ENCODE measurements at regions not wholly inside any gene's neighbourhood (a gene's known extent, or its start where the extent isn't known, plus 50 kb on each side); places are given as distances from the start of the nearest gene placed in this dataset.

DNA sequence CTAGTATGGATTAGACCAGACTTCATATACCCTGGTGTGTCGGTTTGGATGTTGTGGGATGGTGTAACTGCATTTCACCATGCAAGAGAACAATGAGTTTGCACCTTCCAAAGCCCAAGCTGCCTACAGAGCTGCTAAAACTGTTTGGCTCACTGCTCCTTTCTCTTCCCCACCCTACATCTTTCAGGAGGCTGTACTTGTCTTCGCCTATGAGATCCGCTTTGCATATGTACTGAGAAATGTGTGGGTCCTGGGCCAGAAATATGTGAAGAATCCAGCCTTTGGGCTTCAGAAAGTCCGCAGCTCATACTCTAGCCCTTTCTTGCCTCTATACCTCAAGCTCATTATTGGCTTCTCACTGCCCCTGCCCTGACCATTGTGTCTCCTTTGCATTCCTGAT lies 1060.0 kb downstream of the NTRK3 start:
- intact Hi-C loops (cut with DNase I): no loop called here
- ATAC-seq: no peak
- DNase-seq: no peak

DNA sequence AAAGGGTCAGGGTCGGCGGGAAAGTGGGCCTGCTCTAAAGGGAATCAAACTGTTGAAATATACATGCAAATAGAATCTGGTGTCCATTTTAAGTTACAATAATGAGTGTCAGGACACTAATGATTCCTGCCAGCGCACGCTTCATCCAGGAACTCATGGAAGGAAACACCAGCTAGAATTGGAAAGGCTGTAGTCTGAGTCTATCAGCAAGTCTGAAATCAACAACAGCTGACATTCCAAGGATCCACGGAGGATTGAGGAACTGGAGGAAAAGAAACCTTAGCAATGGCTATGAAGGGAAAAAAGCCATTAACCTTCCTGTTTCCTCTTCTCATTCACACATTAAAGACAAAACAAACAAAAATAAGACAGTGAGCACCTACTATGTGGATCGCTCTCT lies 1063.1 kb downstream of the NTRK3 start:
- no peak for DNase-seq
- no peak for ATAC-seq
- intact Hi-C loops (cut with DNase I): no loop called here

DNA sequence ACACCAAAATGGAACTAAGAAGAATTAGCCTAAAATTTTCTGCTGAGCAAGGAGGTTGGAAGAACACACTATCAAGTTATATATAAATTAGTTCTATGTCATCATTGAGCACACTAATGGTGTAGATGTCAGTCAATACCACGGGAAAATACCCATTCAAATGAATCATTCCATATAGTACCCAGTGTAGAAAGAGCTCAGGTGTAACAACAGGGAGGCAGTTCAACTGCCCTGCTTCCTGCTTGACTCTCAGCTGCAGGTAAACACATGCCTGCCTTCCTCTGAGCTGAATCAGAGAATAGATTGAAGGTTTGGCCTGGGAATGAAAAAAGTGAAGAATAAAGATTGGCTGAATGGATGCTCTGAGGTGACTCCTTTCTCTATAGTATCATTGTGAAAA lies 1088.0 kb downstream of the AGBL1 start:
- DNase-seq (no peak), ATAC-seq (no peak)
- intact Hi-C loops (cut with DNase I): no loop called here

GRCh38 chr15:87167055-87167454 lies 1087.4 kb downstream of the AGBL1 start:
- intact Hi-C loops (cut with DNase I): no loop called here
- DNase-seq (no peak), ATAC-seq (no peak)

DNA sequence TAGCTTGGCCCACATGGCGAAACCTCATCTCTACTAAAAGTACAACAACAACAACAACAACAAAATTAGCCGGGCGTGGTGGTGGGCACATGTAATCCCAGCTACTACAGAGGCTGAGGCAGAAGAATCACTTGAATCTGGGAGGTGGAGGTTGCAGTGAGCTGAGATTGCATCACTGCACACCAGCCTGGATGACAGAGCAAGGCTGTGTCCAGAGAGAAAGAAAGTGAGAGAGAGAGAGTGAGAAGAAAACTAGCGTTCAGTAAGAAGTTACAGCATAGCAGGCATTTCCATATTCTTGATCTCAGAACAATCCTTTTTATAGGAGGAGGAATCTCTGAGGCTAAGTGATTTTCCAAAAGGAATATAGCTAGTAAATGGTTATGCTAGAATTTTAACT lies 1076.1 kb downstream of the AGBL1 start:
- no peak for ATAC-seq
- intact Hi-C loops (cut with DNase I): no loop called here
- DNase-seq: no peak

GRCh38 chr15:87154761-87155160 lies 1075.1 kb downstream of the AGBL1 start:
- intact Hi-C loops (cut with DNase I): no loop called here
- DNase-seq: no peak
- no peak for ATAC-seq

DNA sequence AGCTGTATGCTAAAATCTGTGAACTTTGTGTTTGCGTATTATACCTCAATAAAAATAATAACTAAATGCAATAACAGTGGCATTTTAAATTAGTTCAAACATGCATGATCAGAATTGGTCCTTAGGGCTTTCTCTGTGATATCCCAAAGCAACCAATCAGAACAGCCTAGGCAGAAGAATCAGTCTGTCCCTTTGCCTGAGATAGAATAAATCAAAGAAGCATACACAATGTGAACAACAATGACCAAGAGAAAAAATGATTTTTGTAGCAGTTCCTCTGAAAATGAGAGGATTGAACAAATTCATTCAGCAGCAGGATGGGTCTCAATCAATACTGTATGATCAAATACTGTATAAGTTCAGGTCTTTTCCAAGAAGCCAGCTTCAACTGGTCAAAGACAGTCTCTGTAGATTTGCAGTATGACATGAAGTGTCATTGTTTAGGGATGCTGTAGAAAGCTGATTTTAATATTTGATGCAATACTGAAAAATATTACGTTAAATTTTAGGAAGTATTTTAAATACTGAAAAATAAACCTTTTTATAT lies 1071.6 kb downstream of the AGBL1 start:
- no peak for ATAC-seq
- no peak for DNase-seq
- intact Hi-C loops (cut with DNase I): no loop called here

- ATAC-seq: no peak
- DNase-seq: no peak
- intact Hi-C loops (cut with DNase I): no loop called here
Measured at GRCh38 chr15:87145696-87146095, 1066.0 kb downstream of the AGBL1 start.

GRCh38 chr15:87144775-87145174 lies 1065.1 kb downstream of the AGBL1 start:
- no peak for ATAC-seq

GRCh38 chr15:87142096-87142495 lies 1062.4 kb downstream of the AGBL1 start:
- DNase-seq: no peak
- intact Hi-C loops (cut with DNase I): no loop called here
- ATAC-seq: no peak

More at GRCh38 chr15:87144775-87145174, 1065.1 kb downstream of the AGBL1 start:
- no peak for DNase-seq
- intact Hi-C loops (cut with DNase I): no loop called here

DNA sequence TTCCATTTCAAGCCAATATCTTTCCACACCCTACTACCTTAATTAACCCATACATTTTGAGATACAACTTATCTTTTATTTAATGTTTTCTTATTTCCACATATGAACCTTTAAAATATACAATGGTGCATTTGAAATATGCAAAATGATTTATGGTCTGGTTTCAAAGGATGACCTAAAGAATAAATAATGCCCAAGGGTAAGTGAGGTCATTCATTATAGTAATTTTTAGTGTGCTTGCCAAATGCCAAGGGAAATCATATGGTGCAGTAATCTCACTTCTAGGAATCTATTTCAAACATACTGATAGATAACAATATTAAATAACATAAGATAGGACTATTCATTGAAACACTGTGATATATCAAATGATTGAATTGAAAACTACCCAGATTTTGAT lies 1055.4 kb downstream of the AGBL1 start:
- intact Hi-C loops (cut with DNase I): no loop called here
- ATAC-seq (no peak), DNase-seq (no peak)

GRCh38 chr15:87133704-87134103 lies 1054.0 kb downstream of the AGBL1 start:
- no peak for DNase-seq
- intact Hi-C loops (cut with DNase I): no loop called here
- ATAC-seq: no peak

DNA sequence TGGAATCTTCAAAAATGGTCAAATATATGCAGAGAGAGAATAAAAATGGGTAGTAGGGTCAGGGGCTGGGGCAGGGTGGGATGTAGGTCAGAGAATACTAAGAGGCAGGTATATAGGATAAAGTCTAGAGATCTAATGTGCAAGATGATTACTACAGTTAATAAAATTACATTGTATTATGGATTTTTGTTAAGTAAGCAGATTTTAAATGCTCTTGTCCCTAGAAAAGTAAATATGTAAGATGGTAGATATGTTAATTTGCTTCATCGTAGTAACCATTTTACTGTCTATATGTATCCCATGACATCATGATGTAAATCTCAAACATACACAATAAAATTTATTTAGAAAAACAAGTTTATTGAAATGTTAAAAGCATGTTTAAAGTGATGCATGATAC lies 1051.4 kb downstream of the AGBL1 start:
- intact Hi-C loops (cut with DNase I): no loop called here
- ATAC-seq: no peak
- no peak for DNase-seq

GRCh38 chr15:87129916-87130315 lies 1050.2 kb downstream of the AGBL1 start:
- no peak for ATAC-seq
- intact Hi-C loops (cut with DNase I): no loop called here

GRCh38 chr15:87123676-87124382 lies 1044.2 kb downstream of the AGBL1 start:
- no peak for ATAC-seq

More at GRCh38 chr15:87129916-87130315, 1050.2 kb downstream of the AGBL1 start:
- DNase-seq: no peak

DNA sequence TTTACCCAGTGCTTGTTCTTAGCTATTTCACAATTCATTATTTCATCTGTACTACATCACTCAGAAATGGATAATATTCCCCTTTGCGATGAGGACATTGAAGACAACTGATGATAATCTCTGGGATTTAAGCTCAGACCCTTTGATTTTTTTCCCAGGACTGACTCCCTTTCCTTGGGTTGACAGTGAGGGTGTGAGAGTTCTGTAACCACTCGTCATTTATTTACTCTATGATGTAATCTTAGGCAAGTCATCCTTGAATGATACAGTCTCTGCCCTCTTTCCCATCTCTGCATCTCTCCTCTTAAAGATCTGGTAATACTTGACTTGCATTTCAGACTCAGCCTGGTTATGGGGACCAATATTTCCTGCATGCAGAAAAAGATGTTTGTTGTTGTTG lies 1041.7 kb downstream of the AGBL1 start:
- ATAC-seq: no peak
- no peak for DNase-seq
- intact Hi-C loops (cut with DNase I): no loop called here

More at GRCh38 chr15:87123676-87124382, 1044.2 kb downstream of the AGBL1 start:
- DNase-seq: no peak
- intact Hi-C loops (cut with DNase I): no loop called here

GRCh38 chr15:87120555-87120954 lies 1040.9 kb downstream of the AGBL1 start:
- DNase-seq (no peak), ATAC-seq (no peak)
- intact Hi-C loops (cut with DNase I): no loop called here

DNA sequence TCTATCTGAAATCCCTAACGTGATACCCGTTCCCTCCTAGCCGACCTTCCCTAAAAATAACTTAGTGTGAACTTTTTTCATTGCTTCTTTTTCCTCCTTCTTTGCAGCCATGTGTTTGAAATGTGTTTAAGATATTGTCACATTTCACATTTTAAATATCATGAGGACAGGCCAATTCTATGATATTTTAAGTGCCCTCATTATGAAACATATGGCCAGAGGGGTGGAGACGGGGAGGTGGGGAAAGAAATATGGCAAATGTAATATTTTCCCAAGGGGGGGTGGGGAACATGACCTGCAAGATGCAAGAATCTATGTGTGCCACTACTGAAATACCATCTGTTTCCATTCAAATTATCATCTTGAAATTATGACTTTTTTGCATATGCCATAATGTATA lies 1039.2 kb downstream of the AGBL1 start:
- DNase-seq: no peak
- intact Hi-C loops (cut with DNase I): no loop called here
- ATAC-seq: no peak

DNA sequence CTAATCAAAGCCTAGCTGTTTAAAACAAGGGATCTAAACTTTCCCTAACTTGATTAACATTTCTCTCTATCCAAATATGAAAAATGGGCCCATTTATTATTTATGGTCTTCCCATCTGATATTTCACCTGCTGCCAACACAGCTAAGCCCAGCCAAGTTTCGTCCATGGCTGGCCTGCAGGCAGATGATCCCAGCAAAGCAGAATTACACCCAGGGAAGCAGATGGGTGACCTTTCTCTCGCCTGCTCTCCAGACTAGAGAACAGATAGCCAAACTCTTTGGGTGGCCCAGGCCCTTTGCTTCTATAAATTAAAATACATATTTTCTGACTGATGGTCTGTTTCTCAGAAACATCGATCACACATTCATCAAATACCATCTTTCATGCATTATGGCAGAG lies 1038.8 kb downstream of the AGBL1 start:
- peak in 1 of 2 donors; percentile 47 for ATAC-seq
- intact Hi-C loops (cut with DNase I): no loop called here
- DNase-seq: peak; percentile 18

GRCh38 chr15:87115795-87116194 lies 1036.1 kb downstream of the AGBL1 start:
- ATAC-seq: no peak
- intact Hi-C loops (cut with DNase I): no loop called here
- DNase-seq: no peak

GRCh38 chr15:87099916-87100315 lies 1020.2 kb downstream of the AGBL1 start:
- DNase-seq (no peak), ATAC-seq (no peak)
- intact Hi-C loops (cut with DNase I): no loop called here

Data from left cardiac atrium (tissue), 4 donors.